ENCODE measurements at regions not wholly inside any gene's neighbourhood (a gene's known extent, or its start where the extent isn't known, plus 50 kb on each side); places are given as distances from the start of the nearest gene placed in this dataset.
"Not testable (repeated sequence)": the region's sequence is repeated elsewhere in the genome, so short reads cannot be mapped to it uniquely, and the experiment has no call there.

DNA sequence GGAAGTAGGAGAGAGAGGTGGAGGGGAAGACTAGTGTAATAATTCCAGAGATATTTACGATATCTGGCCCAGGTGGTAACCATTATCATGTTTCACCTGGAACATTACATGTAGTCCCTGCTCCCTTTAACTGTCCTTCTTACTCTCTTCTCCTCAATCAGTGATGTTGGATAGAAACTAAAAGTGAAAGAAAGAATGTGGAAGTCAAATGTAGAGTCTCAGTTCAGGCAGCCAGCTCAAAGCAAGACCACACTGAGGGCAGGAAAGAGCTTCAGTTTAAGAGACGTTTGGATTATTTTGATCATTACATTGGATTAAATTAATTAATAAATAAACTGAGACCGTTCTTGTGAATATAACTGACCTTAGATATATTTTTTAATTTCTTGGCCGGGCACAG lies 594.4 kb downstream of the FLRT2 start:
- DNase-seq = peak in 1 of 5 experiments; percentile 37

DNA sequence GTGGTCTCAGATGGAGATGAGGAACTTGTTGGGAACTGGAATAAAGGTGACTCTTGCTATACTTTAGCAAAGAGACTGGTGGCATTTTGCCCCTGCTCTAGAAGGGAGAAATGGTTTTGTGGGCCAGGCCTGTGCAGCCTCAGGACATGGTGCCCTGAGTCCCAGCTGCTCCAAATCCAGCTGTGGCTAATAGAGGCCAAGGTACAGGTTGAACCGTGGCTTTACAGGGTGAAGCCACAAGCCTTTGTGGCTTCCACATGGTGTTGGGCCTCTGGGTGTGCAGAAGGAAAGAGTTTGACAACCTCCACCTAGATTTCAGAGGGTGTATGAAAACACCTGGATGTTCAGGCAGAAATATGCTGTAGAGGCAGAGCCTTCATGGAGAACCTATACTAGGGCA lies 586.0 kb downstream of the FLRT2 start:
- no peak for DNase-seq

DNA sequence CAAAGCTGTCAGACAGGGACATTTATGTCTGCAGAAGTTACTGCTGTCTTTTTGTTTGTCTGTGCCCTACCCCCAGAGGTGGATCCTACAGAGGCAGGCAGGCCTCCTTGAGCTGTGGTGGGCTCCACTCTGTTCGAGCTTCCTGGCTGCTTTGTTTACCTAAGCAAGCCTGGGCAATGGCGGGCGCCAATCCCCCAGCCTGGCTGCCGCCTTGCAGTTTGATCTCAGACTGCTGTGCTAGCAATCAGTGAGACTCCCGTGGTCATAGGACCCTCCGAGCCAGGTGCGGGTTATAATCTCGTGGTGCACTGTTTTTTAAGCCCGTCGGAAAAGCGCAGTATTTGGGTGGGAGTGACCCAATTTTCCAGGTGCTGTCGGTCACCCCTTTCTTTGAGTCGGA lies 580.9 kb downstream of the FLRT2 start:
- DNase-seq = not testable (repeated sequence)

DNA sequence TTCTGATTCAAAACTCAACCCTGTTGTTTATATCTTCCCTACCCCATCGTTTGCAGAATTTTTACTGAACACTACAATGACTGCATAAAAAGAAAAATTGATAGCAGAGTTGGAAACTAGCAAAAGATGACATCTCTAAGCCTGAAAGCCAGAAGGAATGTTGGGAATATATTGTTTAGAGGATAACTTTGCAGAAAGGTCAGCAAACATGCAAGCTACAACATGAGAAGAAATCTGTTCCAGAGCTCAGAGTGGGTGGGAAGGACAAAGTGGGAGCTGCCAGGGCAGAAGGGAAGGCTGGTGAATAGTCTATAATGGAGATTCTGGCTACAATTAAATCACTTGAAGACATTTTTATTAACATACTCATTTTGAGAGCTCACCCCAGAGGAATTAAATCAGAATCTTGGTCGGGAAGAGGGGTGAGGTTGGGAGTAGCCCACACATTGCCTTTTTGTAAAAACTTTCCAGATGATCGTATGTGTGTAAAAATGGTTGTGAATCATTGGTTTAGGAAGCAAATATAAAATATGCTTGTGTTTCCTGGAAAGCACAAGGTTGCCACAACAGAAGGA lies 574.8 kb downstream of the FLRT2 start:
- no peak for DNase-seq

DNA sequence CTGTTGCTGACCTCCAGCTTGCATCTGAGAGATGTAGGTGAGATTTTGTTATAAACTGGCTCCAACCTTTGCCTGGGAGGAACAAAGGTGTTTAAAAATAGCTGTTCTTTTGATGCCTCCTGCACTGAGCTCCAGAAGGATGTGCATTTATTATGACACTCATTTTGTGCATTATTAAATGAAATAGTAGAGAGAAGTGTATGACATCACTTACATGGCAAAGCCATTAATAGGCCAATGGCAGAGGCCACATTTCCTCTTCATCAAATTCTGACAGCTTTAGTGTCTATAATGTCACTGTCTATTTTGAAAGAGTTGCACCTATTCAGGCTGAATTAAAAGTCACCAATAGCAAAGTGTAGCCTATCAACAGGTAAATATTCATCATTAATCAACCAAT lies 564.6 kb downstream of the FLRT2 start:
- DNase-seq = no peak

DNA sequence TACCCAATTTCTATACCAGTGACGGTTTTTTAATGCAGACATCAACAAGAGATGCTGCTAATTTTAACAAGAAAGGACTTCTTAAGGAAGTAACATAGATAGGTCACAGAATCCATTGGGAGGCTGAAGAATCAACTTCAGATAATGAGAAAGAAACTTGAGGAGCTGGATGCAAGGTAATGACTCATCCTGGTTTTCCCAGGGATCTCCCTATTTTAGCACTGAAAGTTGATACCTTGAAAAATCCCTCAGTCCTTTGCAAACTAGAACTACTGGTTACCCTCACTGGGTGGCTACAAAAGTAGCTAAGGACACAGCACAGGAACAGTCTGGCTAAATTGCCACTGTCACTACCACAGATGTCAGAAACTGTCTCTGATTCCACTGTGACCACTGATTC lies 561.9 kb downstream of the FLRT2 start:
- DNase-seq = no peak

DNA sequence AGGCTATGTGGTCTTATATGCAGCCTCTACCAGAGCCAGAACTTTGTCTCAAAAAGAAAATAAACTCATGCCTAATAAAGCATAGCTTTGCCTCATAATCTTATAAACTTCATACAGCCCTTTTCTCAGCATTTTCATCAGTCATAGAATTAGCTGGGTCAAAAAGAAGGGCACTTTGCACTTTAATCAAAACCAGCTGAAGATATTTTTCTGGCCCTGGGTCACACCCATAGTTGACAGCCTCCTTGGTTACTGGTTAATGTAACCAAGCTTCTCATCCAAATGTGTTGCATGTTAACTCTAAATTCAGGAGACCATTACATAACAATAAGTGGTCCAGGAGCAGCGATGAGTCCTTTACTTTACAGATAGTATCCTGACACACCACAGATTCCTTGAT lies 558.2 kb downstream of the FLRT2 start:
- DNase-seq = no peak

DNA sequence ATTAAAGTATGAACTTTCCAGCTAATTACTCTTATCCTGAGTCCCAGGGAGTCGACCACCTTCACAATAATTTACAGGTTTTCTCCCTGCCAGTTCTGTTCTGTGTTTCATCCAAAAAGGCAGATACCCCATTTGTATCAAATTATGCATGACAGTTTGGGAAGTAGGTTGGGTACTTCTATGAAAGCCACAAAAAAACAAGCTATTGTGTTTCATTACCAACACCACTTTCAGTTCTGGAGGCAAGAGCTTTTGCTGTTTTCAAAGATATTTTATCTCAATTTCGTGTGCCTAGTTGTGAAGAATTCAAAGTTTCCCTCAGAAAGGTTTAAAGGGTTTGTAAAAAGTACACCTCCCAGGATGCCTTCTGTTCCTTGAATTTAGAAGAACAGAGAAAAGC lies 557.4 kb downstream of the FLRT2 start:
- DNase-seq = peak in 1 of 5 experiments; percentile 4

DNA sequence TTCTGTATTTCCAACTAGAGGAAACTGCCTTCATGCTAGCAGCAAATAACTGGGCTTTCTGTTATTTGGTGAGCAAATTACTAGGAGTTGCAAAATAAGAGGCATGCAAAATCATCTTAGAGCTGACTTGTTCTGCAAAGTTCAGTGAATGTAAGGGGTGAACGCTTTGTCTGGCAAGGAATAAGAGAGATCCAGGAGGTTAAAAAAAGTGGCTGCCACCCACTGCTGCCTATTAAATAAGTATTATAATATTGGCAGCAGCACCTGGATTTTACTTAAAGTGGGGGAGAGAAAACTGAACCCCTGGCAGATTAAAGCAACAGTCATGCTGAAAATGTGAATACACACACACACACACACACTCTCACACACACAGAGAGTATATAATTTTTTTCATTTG lies 557.0 kb downstream of the FLRT2 start:
- DNase-seq = no peak

DNA sequence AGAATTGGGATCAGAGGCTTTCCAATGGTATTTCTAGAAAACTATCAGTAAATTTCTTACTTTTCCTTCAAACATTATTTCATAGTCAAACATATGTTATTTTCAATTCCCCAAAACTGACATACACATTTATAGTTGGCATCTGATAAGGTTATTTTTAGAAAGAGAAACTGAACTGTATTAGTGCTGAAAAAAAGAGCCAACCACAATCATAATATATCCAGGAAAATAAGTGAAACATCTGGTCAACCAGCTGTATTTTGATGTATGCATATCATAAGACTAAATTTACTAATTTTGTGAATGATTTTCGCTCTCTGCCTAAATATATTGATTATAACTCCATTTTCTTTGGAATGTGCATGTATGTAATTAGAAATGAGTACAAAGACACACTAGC lies 554.2 kb downstream of the FLRT2 start:
- DNase-seq = no peak

DNA sequence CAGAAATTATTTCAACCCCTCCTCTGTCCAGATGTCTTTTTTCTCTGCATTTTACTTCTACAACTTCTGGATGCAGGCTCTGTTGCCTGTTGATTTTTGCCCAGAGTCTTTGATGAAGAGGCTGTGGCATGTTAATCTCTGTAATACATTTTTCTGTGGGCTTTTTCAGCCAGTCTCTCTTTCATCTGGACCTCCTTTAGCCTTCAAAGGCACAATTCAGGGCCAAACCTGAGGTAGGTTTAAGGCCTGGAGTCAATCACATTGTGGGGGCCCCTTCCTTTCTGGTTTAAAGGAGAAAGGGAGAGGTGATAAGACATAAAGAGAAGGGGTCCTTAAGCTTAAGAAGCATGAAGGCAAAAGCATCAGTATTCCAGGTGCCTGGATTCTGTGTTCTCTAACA lies 553.7 kb downstream of the FLRT2 start:
- DNase-seq = no peak

DNA sequence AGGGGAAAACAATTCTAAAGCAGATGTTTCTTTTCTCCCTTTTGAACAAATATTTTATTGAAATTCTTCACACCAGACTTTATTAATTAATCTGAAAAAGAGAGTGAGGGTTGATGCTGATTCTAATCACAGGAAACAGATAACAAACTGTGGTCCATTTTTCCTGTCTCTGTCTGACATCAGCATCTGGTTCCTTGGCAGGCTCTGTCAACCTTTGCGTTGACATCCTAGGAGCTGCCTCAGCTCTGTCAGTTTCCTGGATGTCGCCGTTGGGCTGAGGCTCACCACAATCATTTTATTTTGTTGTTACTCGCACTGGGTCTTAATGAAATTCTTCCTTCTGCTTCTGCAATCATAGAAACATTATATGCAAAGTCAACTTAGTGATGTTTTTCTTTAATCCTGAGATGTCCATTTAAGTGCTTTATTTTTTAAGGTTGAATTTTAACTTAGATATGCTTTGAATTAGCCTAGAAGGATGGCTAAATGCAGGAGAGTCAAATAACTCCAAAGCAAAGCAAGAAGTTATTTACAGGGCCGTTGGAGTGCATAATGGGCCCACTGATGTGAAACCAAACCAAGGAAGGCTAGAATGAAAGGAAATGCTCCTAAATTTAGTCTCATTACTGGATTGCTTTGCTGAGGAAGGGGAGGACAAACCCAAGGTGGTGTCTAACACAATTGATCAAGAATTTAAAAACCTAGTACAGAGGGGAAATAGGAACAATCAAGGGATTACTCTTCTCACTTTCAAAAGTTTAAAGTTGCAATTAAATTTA lies 542.4 kb downstream of the FLRT2 start:
- DNase-seq = peak in 1 of 5 experiments; percentile 18

DNA sequence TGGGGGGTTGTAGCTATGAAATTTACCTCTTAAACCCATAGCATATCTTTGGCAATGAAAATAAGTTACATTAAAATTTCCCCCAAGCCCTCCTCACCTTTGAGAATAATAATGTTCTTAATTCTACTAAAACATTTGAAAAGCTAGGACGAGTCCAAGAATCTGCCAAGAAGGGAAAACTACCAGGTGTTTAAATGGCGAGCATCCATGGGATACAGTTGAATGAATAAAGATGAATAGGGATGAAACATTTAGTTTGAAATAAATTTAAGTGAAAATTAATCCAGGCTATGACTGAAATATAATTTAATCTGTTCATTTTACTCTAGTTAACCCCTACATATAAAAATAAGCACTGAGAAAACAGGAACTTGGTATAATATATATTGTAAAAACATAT lies 536.7 kb downstream of the FLRT2 start:
- DNase-seq = no peak

DNA sequence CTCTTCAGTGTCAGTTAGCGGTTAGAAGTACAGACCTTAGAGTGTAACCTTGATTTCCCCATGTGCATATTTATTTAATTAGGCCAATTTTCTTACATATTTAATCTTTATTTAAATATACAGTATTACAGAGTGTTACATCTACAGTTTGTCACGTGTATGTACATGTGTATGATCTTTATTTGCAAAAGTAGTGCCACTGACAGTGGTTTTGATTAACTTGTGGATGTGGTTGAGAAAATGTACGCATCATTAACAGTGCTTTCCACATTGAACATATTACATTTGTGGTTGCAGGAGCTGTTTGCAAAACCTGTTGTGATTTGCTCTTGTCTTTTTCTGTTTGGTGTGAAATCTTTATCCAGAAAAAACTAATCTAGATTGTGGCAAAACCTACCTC lies 535.5 kb downstream of the FLRT2 start:
- DNase-seq = peak in 1 of 5 experiments; percentile 3

DNA sequence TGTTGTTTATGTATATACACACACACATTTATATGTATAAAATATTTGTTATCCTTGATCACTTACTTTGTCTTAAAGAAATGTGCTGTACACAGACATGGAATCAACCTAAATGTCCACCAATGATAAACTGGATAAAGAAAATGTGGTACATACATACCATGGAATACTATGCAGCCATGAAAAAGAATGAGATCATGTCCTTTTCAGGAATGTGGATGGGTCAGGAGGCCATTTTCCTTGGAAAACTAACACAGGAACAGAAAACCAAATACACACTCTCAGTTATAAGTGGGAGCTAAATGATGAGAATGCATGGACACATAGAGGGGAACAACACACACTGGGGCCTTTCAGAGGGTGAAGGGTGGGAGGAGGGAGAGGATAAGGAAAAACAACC lies 534.7 kb downstream of the FLRT2 start:
- DNase-seq = not testable (repeated sequence)

DNA sequence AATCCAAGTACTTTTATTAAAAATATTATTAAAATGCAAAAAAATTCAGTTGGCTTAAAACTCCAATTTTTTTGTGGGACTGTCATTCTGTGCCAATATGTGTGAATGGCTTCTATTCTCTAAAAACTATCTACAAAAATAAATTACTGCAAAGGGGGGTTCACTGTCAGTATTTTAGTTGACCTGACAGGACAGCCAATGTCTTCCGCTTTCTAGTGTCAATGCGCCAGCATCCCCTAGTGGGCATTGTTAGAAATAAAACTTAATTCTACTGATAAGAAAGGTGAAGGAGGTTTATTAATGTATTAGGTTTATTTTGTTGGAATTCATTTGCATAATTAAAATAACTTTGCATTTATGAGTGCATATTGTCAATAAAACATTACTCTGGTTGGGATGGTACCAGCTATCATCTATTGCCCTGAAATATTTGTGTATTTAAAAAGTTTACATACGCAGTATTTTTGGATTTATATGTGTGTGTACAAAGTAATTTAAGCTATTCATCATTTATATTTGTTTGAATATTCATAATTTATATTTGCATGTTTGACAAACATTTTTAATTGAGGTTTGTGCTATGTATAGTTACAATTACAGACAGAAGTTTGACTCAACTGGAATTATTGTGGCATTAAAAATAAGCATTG lies 527.2 kb downstream of the FLRT2 start:
- peak in 1 of 5 experiments; percentile 25 for DNase-seq

DNA sequence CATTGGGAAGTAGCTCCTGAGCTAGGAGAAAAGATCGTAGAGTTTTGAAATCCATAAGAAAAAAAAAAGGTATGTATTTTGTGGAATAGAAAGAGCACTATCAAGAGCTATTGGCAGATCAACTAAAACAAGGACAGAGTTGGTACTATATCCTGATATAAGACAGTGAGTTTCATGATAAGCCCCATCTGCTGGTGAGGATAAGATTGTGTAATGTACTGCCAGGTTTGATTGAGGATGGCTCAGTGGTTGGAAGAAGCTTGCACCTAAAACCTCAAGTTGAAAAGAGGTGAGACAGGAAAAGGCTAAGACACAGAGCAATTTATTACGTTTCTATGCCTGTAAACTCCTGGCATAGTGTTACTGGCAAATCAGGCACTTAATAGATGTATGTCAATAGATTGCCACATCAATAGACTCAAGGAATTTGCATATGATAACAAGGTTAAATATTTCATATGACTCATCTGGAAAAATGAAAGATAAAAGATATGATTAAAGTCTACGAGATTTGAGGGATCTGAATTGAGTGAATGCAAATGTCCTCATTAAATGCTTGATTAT lies 525.6 kb downstream of the FLRT2 start:
- DNase-seq = peak in 1 of 5 experiments; percentile 32

DNA sequence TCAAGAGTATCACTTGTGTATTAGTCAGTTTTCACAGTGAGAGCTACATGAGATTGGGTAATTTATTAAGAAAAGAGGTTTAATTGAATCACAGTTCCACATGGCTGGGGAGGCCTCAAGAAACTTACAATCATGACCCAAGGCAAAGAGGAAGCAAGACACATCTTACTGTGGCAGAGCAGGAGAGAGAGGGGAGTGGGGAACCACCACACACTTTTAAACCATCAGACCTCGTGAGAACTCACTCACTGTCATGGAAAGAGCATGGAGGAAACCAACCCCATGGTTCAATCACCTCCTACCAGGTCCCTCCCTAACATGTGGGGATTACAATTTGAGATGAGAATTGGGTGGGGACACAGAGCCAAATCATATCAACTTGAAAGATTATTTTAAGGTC lies 522.9 kb downstream of the FLRT2 start:
- DNase-seq = no peak

DNA sequence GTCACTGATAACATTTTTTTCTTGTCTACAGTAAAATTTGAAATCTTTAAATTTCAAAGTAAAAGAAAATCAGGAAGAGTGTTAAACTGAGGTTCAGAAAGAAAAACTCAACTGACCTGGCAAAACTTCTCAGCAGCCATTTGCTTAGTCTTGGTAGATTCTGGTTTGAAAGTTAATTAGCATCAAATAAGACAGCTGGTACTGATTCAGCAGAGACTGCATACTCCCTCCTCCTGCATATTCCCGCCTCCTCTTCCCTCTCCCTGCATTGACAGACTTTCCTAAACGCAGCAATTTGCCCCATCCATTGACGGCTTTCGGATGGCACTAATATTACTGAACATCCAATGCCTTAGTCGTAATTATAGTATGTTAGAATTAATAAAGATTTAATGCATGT lies 520.8 kb downstream of the FLRT2 start:
- no peak for DNase-seq

DNA sequence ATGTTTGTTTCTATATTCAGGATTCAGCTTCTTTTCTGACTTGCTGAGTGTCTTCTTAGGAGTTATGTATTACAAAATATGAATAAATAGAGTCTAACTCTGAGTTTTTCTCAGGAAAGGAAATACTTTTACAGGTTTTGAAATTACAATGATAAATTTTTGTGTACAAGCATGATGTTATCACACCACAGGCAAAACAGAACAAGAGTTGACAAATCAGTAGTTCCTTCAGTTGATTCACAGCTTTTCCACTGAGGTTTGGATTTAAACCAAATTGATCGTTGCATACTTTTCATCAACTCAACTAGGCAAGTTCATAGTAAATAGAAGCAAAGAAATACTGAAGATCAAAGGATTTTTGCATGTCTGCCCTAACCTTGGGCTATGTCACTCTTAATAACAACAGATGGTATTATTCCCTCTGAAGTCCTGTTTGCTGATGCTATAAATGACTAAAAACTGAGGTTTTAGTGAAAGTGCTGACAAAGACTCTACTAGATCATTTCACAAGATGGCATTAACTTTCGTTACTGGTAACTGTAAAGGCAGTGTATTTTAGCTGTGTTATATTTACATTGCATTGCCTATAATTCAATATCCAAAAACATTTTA lies 520.2 kb downstream of the FLRT2 start:
- DNase-seq = peak in 1 of 5 experiments; percentile 55

DNA sequence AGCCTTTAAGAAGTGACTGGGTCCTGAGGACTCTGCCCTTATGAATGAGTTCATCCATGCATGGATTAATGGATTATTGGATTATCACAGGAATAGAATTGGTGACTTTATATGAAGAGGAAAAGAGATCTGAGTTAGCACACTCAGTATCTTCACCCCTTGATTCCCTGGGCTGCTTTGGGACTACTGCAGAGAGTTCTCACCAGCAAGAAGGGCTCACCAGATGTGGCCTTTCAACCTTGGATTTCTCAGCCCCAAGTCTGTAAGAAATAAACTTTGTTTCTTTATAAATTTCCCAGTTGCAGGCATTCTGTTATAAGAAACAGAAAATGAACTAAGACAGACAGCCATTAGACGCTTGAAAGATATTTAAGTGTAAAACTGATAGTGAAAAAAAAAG lies 509.2 kb downstream of the FLRT2 start:
- DNase-seq = no peak

DNA sequence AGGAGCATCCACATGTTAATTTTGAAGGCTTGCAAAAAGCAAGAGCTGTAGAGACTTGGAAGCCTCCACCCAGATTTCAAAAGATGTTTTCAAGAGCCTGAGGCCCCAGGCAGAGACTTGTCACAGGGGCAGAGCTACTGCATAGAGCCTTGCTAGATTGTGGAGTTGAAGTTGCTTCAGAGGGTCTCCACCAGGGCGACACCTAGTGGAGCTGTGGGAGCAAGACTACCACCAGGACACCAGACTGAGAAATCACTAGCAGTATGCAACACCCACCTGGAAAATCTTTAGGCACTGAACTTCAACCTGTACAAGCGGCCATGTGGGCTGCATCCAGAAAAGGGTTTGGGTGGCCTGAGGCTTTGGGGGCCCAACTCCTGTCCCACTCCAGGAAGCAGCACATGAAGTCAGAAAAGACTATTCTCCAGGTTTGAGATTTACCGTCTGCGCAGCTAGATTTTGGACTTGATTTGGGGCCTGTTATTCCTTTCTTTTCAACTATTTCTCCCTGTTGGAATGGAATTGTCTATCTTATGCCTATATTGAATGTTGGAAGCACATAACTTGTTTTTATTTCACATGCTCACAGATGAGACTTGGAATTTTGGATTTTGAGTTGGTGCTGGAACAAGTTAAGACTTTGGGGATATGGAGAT lies 508.6 kb downstream of the FLRT2 start:
- peak in 2 of 5 experiments; percentile 0 to 55 for DNase-seq

DNA sequence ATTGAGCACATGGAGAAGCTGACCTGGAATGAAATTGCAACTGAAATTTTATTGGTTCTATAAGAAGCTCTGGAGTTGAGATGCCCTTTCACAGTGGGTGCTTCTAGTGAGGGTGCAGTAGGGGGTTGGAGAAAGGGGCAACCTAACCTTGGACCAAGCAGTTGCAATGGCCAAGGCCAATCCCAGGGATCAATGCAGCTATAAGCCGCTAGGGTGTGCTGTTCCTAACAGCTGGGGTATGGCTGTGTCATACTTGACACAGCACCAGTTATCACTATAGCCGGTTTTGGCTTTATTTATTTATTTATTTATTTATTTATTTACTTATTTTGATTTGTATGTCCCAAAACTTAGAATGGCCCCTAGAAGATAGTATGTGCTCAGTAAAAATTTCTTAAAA lies 505.9 kb downstream of the FLRT2 start:
- DNase-seq = peak in 1 of 5 experiments; percentile 26
